GM12878 (cell line): ENCODE measurements at regions not wholly inside any gene's neighbourhood (a gene's known extent, or its start where the extent isn't known, plus 50 kb on each side); places are given as distances from the start of the nearest gene placed in this dataset.

Source experiments
- CBFB ChIP-seq: IDR thresholded peaks from 2 replicates; pipeline ENCODE4 v1.6.1; 2016; ENCODE audit warnings: antibody characterized with exemption, low read depth
- CEBPB ChIP-seq, 2 experiments: fragments of 150-350 bp in 1 of 2; IDR thresholded peaks; 2 replicates each; pipeline ENCODE4 v1.6.1; 2012 to 2014; ENCODE audit warnings: low read depth in 2 of 2, low read length in 2 of 2, borderline replicate concordance in 1 of 2, inconsistent platforms in 1 of 2
- CTCF ChIP-seq, 3 experiments: IDR thresholded peaks in 2 of 3; conservative IDR thresholded peaks in 1 of 3; 2 replicates each; pipeline ENCODE4 v1.5.1; 2011; ENCODE audit warnings: low read depth in 3 of 3, low read length in 3 of 3, mild to moderate bottlenecking in 3 of 3, control low read depth in 2 of 3, moderate library complexity in 2 of 3, inconsistent platforms in 1 of 3, mixed read lengths in 1 of 3; ENCODE audit not compliant: control insufficient read depth in 2 of 3, insufficient read depth in 1 of 3; ENCODE audit errors: extremely low read depth in 1 of 3
- E4F1 ChIP-seq: fragments of 450-650 bp; IDR thresholded peaks from 2 replicates; pipeline ENCODE4 v1.6.1; 2018; ENCODE audit warnings: borderline replicate concordance, mild to moderate bottlenecking; ENCODE audit not compliant: partially characterized antibody
- EP300 ChIP-seq, 2 experiments: fragments of 150-350 bp in 1 of 2; IDR thresholded peaks; 2 replicates each; pipeline ENCODE4 v1.6.1; 2011 to 2012; ENCODE audit warnings: low read depth in 2 of 2, low read length in 2 of 2, borderline replicate concordance in 1 of 2, improper control_type of control experiment in 1 of 2, inconsistent platforms in 1 of 2; ENCODE audit not compliant: control insufficient read depth in 1 of 2
- ETV6 ChIP-seq, 2 experiments: fragments of 450-650 bp in 1 of 2; IDR thresholded peaks in 1 of 2; conservative IDR thresholded peaks in 1 of 2; 2 replicates each; pipeline ENCODE4 v1.6.1; 2014; ENCODE audit warnings: antibody characterized with exemption in 1 of 2, borderline replicate concordance in 1 of 2, low read depth in 1 of 2, mild to moderate bottlenecking in 1 of 2, moderate library complexity in 1 of 2
- FOXM1 ChIP-seq: IDR thresholded peaks from 2 replicates; pipeline ENCODE4 v1.6.1; 2012; ENCODE audit warnings: low read depth, mild to moderate bottlenecking, inconsistent platforms, low read length, moderate library complexity
- JUND ChIP-seq: IDR thresholded peaks from 2 replicates; pipeline ENCODE4 v1.6.1; 2012; ENCODE audit warnings: low read depth, mild to moderate bottlenecking, low read length, improper control_type of control experiment, moderate library complexity
- POLR2A ChIP-seq: IDR thresholded peaks from 2 replicates; pipeline ENCODE4 v1.6.1; 2011; ENCODE audit warnings: low read depth, mild to moderate bottlenecking, low read length
- SIN3A ChIP-seq: IDR thresholded peaks from 2 replicates; pipeline ENCODE4 v1.6.1; 2012; ENCODE audit warnings: low read depth, low read length, improper control_type of control experiment
- TAF1 ChIP-seq: IDR thresholded peaks from 2 replicates; pipeline ENCODE4 v1.6.1; 2011; ENCODE audit warnings: mild to moderate bottlenecking, low read depth, low read length, borderline replicate concordance
- USF2 ChIP-seq: IDR thresholded peaks from 2 replicates; pipeline ENCODE4 v1.6.1; 2011; ENCODE audit warnings: low read depth, low read length, improper control_type of control experiment, borderline replicate concordance
- ZBTB11 ChIP-seq: fragments of 450-650 bp; formaldehyde crosslinking; IDR thresholded peaks from 2 replicates; pipeline ENCODE4 v1.5.0; 2022; ENCODE audit warnings: mild to moderate bottlenecking, missing genetic modification characterization
- ZBTB4 ChIP-seq: fragments of 450-650 bp; formaldehyde crosslinking; IDR thresholded peaks from 2 replicates; pipeline ENCODE4 v1.4.0; 2022; ENCODE audit warnings: mild to moderate bottlenecking, moderate library complexity

- no peak for TF ChIP-seq CTCF (IDR thresholded peaks at IDR 0.05 in 2 of 3, conservative IDR thresholded peaks at IDR 0.05 in 1 of 3; ENCODE audit: control insufficient read depth in 2 of 3, extremely low read depth in 1 of 3, insufficient read depth in 1 of 3, low read depth in 3 of 3, low read length in 3 of 3)
- no peak for TF ChIP-seq ETV6 (conservative IDR thresholded peaks at IDR 0.05 in 1 of 2, IDR thresholded peaks at IDR 0.05 in 1 of 2; ENCODE audit: borderline replicate concordance in 1 of 2, low read depth in 1 of 2)
- no peak for TF ChIP-seq TAF1
- no peak for TF ChIP-seq POLR2A
- no peak for TF ChIP-seq EP300 (IDR thresholded peaks at IDR 0.05; ENCODE audit: borderline replicate concordance in 1 of 2, control insufficient read depth in 1 of 2, low read depth in 2 of 2, low read length in 2 of 2)
- no peak for TF ChIP-seq FOXM1
- no peak for TF ChIP-seq CEBPB (IDR thresholded peaks at IDR 0.05; ENCODE audit: borderline replicate concordance in 1 of 2, low read depth in 2 of 2, low read length in 2 of 2)
- TF ChIP-seq E4F1: no peak
- no peak for TF ChIP-seq CBFB
- no peak for TF ChIP-seq ZBTB11 (CRISPR knock-in tag)
- no peak for TF ChIP-seq USF2
- TF ChIP-seq JUND: no peak
- no peak for TF ChIP-seq SIN3A
- TF ChIP-seq ZBTB4: no peak
These were observed 449.5 kb downstream of the VRK1 start for GRCh38 chr14:97246648-97247047.
